Breast epithelium (tissue), 4 donors: ENCODE measurements at regions not wholly inside any gene's neighbourhood (a gene's known extent, or its start where the extent isn't known, plus 50 kb on each side); places are given as distances from the start of the nearest gene placed in this dataset.

ENCODE experiments used
- DNase-seq, 2 donors: peaks; one replicate each; pipeline ENCODE4 v3.0.0-alpha.2; 2019; ENCODE audit warnings: low spot score in 2 of 2
- H3K27ac ChIP-seq, 2 donors: fragments of 200-600 bp; sonication (generic) in 1 of 2; one replicate each; pipeline ENCODE4 v1.5.1; 2016 to 2019; ENCODE audit warnings: mild to moderate bottlenecking in 1 of 2
- H3K27me3 ChIP-seq, 2 donors: fragments of 200-600 bp; sonication (generic) in 1 of 2; one replicate each; pipeline versions ENCODE4 v1.5.1 to v1.6.0; 2017 to 2019; ENCODE audit warnings: control low read depth in 1 of 2, mild to moderate bottlenecking in 1 of 2
- H3K36me3 ChIP-seq: fragments of 200-600 bp; one replicate; pipeline ENCODE4 v1.5.1; 2019
- H3K4me1 ChIP-seq, 2 donors: fragments of 200-600 bp; sonication (generic); one replicate each; pipeline ENCODE4 v1.5.1; 2016 to 2019; ENCODE audit warnings: control low read depth in 1 of 2
- H3K4me3 ChIP-seq, 3 donors: fragments of 200-600 bp; sonication (generic); 1 replicate in 2 of 3; 2 replicates in 1 of 3; pipeline ENCODE4 v1.5.1; 2016 to 2019; ENCODE audit warnings: mild to moderate bottlenecking in 3 of 3, moderate library complexity in 2 of 3
- H3K9me3 ChIP-seq, 2 donors: fragments of 200-600 bp; sonication (generic) in 1 of 2; one replicate each; pipeline ENCODE4 v1.5.1; 2016 to 2019; ENCODE audit warnings: control low read depth in 1 of 2
- CTCF ChIP-seq, 3 donors: fragments of 450-650 bp; IDR thresholded peaks; one replicate each; pipeline ENCODE4 v1.5.1; 2016 to 2017; ENCODE audit warnings: antibody characterized with exemption in 3 of 3, mild to moderate bottlenecking in 3 of 3, moderate library complexity in 3 of 3
- POLR2A ChIP-seq: fragments of 450-650 bp; IDR thresholded peaks from one replicate; pipeline ENCODE4 v1.6.1; 2016; ENCODE audit warnings: antibody characterized with exemption, mild to moderate bottlenecking, moderate library complexity
- POLR2AphosphoS5 ChIP-seq, 3 donors: sonication (generic); formaldehyde crosslinking; IDR thresholded peaks; one replicate each; pipeline ENCODE4 v1.6.1; 2017; ENCODE audit warnings: antibody characterized with exemption in 3 of 3
- intact Hi-C: fragments of 100-400 bp; cut with DNase I; formaldehyde crosslinking; loops from one replicate; pipeline ENCODE4 v1.15.1; 2023; ENCODE audit warnings: low total_unique reads

- DNase-seq = peak in 1 of 2 donors; percentile 19
- no peak overlapping the region for H3K4me3 ChIP-seq
- intact Hi-C loops = no loop called here
- H3K9me3 ChIP-seq = no peaks in the 10 kb centered on the region
- peaks cover 0 to 11% of the 10 kb centered on the region in 2 donors for H3K27me3 ChIP-seq
- H3K36me3 ChIP-seq = no peaks in the 10 kb centered on the region
- H3K27ac ChIP-seq = no peak overlapping the region
- H3K4me1 ChIP-seq = no peaks in the 10 kb centered on the region
- TF ChIP-seq POLR2A = no peak
- no peak for TF ChIP-seq POLR2AphosphoS5 (IDR thresholded peaks at IDR 0.05)
- no peak for TF ChIP-seq CTCF (IDR thresholded peaks at IDR 0.05)
These were observed 103.8 kb upstream of the GPR26 start for GRCh38 chr10:123562387-123562786.

- Histone ChIP-seq H3K36me3 (no peaks in the 10 kb centered on the region), H3K4me3 (no peak overlapping the region), H3K9me3 (no peaks in the 10 kb centered on the region), H3K27me3 (peaks cover 0 to 15% of the 10 kb centered on the region in 2 donors), H3K27ac (no peak overlapping the region), H3K4me1 (no peaks in the 10 kb centered on the region)
- intact Hi-C loops = no loop called here
- peak in 1 of 2 donors; percentile 44 for DNase-seq
- TF ChIP-seq POLR2A (no peak), CTCF (IDR thresholded peaks at IDR 0.05) (no peak), POLR2AphosphoS5 (IDR thresholded peaks at IDR 0.05) (no peak)
These were observed 103.2 kb upstream of the GPR26 start for GRCh38 chr10:123562811-123563580.

GRCh38 chr10:123563581-123563855 lies 102.6 kb upstream of the GPR26 start:
- no peak overlapping the region for H3K4me3 ChIP-seq
- intact Hi-C loops = no loop called here
- peaks cover 0 to 15% of the 10 kb centered on the region in 2 donors for H3K27me3 ChIP-seq
- DNase-seq = no peak
- no peaks in the 10 kb centered on the region for H3K4me1 ChIP-seq
- TF ChIP-seq POLR2A = no peak
- TF ChIP-seq POLR2AphosphoS5 (IDR thresholded peaks at IDR 0.05) = no peak
- TF ChIP-seq CTCF (IDR thresholded peaks at IDR 0.05) = no peak
- H3K27ac ChIP-seq = no peak overlapping the region
- no peaks in the 10 kb centered on the region for H3K9me3 ChIP-seq
- no peaks in the 10 kb centered on the region for H3K36me3 ChIP-seq

DNA sequence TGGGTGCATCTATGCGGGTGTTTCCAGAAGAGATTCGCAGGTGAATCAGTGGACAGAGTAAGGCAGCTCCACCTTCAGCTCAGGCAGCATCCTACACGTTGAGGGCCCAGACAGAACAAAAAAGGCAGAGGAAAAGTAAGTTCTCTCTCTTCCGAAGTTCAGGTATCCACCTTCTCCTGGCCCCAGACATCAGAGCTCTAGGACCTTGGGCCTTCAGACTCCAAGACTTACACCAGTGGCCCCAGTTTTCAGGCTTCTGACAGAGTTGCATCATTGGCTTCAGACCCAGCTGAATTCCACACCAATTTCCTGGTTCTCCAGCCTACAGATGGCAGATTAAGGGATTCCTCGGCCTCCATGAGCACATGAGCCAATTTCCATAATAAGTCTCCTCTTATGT lies 102.2 kb upstream of the GPR26 start:
- TF ChIP-seq POLR2A (no peak), POLR2AphosphoS5 (IDR thresholded peaks at IDR 0.05) (no peak), CTCF (IDR thresholded peaks at IDR 0.05) (no peak)
- intact Hi-C loops = no loop called here

GRCh38 chr10:123564631-123565030 lies 101.5 kb upstream of the GPR26 start:
- no peaks in the 10 kb centered on the region for H3K4me1 ChIP-seq
- no peaks in the 10 kb centered on the region for H3K36me3 ChIP-seq
- peaks cover 0 to 15% of the 10 kb centered on the region in 2 donors for H3K27me3 ChIP-seq
- no peak overlapping the region for H3K27ac ChIP-seq
- TF ChIP-seq POLR2AphosphoS5 (IDR thresholded peaks at IDR 0.05) (no peak), CTCF (IDR thresholded peaks at IDR 0.05) (no peak), POLR2A (no peak)
- no peak overlapping the region for H3K4me3 ChIP-seq
- intact Hi-C loops = no loop called here
- no peak for DNase-seq
- H3K9me3 ChIP-seq = no peaks in the 10 kb centered on the region

More for the DNA sequence above, 102.2 kb upstream of the GPR26 start:
- no peak overlapping the region for H3K4me3 ChIP-seq
- no peaks in the 10 kb centered on the region for H3K9me3 ChIP-seq
- DNase-seq = peak in 1 of 2 donors; percentile 25
- H3K4me1 ChIP-seq = no peaks in the 10 kb centered on the region
- peaks cover 0 to 15% of the 10 kb centered on the region in 2 donors for H3K27me3 ChIP-seq
- no peaks in the 10 kb centered on the region for H3K36me3 ChIP-seq
- H3K27ac ChIP-seq = no peak overlapping the region
